Stimulated activated CD8-positive, alpha-beta memory T cell treated with anti-CD3 and anti-CD28 coated beads, Interleukin-4, amount 100 ng/mL, for 48 hours (primary cell): ENCODE measurements at regions not wholly inside any gene's neighbourhood (a gene's known extent, or its start where the extent isn't known, plus 50 kb on each side); places are given as distances from the start of the nearest gene placed in this dataset.

Experiments
- DNase-seq: peaks from one replicate; pipeline ENCODE4 v3.0.0-alpha.2; 2020

DNA sequence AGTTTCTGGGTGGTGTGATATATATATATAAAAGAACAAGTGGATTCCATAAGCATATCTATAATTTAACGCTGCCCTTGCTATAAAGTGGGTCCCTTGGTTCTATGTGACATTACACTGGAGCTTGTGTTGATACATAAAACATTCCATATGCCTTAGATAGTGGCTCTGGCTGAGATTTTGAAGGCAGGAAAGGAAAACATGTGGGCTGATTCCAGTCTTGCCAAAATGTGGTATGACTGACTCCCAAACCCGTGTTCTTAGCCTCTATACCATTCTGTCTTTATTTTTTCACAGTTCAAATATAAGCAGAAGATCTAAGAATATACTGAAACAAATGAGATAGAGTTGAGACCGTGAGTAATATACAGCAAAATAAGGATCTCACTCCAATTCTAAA lies 522.8 kb upstream of the LRRC4C start:
- no peak for DNase-seq

DNA sequence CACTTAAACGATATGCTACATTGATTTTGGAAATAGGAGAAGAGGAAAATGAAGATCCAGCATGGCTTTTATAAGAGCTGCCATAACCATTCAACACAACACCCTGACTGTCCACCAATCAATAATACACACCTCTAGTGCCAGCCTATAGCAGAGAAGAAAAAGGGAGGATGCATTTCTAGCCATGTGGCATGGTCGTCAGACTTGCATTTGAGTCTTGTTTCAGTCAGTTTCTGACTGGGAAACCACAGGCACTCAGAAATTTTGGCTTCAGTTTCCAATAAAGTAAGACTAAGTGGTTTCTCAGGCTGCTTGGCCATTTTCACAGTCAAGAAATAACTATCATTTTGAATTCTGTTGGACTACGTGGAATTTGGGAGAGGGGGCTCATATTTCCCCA lies 523.5 kb upstream of the LRRC4C start:
- DNase-seq, result no peak

DNA sequence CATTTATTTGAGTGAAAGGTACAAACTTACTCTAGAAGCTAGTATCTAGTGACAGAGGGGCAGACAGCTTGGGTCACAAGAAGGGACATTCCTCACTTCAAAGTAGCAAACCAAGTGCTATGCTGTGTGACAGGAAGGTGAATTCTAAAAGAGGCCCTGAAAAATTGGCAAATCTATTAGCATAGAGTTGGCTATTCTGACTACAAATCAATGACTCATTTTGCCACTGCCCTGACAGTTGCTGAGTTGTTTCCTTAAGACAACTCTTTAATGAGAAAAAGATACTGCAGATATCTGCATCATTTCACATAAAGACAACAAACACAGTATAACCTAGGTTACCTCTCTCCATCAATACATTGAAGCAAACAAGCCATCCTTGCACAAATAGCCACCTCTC lies 524.0 kb upstream of the LRRC4C start:
- DNase-seq, result no peak

DNA sequence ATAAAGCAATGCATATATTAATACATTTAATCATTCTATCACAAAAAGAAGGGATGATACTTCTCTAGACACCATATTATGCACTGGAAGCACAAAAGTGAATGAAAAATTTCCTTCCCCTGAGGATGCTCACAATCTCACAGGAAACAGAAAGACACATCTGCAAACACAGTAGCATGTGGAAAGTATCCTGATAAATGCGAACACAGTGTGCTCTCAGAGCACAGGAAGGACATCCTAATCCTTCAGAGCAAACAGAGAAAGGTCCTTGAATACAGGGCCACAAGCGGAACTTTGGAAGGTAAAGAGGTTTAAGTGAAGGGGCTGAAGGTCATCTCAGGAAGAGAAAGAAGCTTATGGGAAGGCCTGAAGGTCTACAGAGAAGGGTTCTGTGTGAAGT lies 524.6 kb upstream of the LRRC4C start:
- no peak for DNase-seq

DNA sequence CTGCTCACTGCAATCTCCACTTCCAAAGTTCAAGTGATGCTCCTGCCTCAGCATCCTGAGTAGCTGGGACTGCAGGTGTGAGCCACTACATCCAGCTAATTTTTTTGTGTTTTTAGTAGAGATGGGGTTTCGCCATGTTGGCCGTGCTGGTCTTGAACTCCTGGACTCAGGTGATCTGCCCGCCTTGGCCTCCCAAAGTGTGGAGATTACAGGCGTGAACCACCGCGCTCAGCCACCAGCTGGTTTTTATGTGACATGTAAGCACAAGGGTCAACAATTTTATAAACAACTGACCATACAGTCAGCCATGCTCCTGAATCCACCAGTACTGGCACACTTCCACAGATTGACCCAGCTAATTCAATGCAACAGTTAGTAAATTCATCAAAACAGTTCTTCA lies 526.3 kb upstream of the LRRC4C start:
- no peak for DNase-seq

GRCh38 chr11:41988951-41989572 lies 529.6 kb upstream of the LRRC4C start:
- no peak for DNase-seq

DNA sequence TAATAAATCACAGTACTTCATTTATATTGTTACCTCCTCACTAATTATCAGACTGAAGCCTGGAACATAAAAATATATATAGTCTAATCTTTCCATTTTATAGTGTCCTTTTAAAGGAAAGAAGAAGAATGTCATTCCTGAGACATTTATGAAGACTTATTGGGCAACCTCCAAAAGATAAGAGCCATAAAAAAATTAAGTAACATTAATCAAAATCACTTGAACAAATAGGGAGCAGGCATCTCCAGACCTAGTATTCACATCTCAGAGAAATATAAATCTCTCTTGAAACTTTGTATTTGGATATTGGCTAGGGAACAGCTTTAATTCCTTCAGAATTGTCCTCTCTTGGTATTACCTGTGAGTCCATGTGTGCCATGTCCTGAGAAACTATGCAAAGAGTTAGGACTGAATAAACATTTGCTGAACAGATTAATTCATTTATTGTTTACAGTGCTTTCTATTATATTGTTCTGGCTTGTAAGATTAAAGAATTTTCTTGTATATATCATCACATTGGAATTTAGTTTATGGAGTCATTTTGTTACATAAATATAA lies 530.5 kb upstream of the LRRC4C start:
- DNase-seq, result no peak

DNA sequence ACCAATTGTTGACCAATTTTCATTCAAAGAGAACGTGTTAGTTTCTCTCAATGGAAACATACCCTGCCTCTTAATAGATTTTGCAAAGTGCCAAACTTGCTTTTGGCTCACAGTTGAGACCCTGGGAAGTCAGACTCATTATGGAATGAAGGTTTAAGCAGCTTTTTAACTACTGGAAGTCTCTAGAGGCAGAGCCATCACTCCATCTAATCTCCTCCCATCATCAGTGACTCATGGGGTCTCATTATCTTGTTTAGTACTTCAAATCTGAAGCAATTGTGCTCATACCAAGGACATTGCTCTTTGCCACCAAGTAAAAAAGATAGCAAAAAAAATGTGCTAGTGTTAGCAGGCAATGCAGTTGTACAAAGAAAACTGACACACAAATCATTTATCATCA lies 537.1 kb upstream of the LRRC4C start:
- no peak for DNase-seq

- DNase-seq, result no peak
Measured at GRCh38 chr11:41997844-41998401, 538.5 kb upstream of the LRRC4C start.

GRCh38 chr11:41999066-41999465 lies 539.6 kb upstream of the LRRC4C start:
- DNase-seq, result no peak

DNA sequence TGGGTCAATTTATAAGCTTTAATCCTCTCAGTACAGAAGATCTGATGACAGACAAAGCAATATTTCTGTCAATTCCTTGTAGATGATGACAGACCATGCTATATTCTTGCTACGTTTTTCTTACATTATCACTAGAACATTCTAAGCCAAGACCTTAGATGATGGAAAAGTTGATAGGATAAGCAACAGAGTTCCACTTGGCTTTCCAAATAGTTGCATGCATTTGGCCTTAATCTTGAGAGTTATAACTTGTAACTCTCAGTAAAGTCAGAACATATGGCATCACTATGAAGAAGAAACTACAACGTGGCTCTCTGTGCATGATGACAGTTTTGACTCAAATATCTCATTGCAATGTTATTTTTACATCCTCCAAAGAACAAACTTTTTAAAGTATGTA lies 544.3 kb upstream of the LRRC4C start:
- no peak for DNase-seq

DNA sequence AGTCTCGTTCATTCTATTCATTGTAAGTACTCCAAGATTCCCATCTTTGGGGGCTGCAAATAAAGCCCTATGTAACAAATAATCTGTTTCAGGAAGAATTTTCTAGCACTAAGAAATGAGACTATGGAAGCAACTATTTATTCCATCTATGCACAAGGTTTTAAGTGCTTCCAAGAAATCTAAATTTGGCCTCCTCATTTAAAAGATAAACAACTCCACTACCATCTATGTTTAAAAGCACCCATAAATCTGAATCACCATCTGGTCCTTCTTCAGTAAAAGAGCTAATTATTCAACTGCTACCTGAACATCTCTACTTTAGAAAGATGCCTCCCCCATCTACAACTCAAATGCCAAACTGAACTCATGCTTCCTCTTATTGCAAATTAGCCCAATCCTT lies 547.3 kb upstream of the LRRC4C start:
- DNase-seq, result no peak

DNA sequence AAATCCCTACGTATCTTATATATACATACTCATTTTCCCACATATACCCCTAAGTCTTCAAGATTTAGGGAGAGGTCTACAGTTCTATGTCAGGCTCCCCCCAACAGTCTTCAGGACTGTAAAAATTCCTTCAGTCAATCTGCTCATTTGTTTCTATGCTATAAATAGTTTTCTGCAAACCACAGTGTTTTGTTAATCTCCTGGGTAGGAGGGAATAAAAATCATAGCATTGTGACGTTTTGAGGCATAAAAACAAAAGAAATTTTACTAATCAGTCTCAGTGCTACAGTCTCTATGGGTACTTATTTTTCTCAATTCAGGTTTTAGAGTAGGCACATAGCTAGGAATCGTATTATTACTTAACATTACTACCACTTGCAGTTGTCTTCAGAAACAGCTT lies 552.8 kb upstream of the LRRC4C start:
- DNase-seq, result no peak

GRCh38 chr11:42013656-42014201 lies 554.3 kb upstream of the LRRC4C start:
- no peak for DNase-seq

DNA sequence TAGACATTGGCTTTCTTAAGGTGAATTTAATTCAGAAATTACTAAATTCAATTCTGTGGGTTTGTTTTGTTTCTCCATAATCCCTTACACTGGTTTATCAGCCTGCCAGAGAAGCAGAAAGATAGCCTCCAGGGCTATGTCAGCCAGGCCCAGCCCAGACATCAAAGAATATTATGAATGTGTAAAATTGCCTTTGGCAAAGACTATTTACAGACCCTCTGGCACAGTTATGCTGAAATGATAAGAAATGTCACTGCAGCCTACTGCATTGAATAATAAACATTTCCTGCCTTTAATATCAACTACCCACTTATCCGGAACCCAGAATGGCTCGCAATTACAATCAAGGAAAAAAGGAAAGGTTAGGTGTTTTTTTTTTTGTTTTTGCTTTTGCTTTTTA lies 562.5 kb upstream of the LRRC4C start:
- no peak for DNase-seq

DNA sequence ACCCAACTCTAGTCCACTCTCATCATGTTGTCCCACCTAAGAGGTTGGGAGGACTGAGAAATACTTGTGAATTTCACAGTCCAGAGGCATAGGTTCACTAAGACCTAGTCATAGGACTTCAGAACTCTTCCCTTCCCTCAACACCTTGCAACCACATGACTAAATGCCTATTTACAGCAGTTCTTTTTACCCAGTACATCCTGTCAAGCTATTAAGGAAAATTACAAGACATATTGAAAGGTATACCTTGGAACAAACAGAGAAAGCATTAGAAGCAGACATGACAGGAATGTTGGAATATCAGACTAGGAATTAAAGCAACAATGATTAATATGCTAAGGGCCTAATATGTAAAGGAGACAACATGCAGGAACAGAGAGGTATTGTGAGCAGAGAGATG lies 563.8 kb upstream of the LRRC4C start:
- DNase-seq, result no peak

DNA sequence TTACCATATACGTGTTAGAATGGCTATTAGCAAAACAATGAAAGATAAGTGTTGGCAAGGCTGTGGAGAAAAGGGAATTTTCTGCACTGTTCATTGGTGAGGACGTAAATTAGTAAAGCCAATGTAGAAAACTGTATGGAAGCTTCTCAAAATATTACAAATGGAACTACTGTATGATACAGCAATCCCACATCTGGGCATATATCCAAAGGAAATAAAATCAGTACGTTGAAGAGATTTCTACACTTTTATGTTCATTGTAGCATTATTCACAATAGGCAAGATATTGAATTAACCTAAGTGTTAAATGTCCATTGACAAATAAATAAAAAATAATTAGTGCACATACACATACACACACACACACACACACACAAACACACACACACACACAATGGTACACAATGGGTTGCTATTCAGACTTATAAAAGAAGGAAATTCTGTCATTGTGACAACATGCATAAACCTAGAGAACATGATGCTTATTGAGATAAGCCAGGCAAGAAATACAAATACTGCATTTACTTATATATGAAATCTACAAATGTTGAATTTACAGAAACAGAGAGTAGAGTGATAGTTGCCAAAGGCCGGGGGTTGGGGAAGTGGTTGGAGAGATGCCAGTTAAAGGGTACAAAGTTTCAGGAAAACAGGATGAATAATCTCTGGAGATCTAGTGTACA lies 565.8 kb upstream of the LRRC4C start:
- DNase-seq, result no peak

DNA sequence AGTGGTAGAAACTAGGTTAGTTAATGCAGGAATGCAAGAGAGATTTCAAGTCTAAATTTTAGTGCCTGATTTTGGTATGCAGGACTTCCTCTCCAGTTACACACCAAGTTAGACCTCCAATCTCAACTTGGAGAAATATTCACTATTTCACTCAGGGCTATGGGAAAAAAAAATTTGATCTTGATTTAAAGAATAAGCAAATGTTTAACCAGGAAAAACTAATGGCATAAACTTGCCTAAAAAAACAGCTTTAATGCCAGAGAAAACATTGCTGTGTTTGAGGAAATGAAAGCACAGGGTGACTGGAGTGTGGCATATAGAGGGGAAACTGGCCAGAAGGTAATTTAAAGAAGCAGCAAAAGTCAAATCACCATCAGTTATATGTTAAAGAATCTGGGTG lies 575.4 kb upstream of the LRRC4C start:
- no peak for DNase-seq

DNA sequence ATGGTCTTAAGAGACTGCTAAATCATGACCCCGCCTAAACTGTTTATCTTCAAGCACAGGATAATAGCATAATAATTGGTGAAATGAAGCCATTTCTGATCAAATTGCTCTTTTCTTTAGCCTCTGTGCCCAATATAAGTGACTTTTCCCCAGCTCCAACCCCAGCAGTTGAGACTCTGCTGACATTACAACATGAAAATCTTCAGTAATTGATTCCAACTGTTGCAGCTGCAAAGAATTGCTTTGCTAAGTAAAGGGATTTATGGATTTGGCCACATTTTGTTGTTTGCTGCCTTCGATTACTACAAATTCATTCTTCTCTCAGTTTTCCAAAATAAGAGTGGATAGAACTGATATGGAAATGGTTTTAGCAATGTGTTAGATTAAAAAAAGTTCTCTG lies 576.7 kb upstream of the LRRC4C start:
- DNase-seq, result no peak

DNA sequence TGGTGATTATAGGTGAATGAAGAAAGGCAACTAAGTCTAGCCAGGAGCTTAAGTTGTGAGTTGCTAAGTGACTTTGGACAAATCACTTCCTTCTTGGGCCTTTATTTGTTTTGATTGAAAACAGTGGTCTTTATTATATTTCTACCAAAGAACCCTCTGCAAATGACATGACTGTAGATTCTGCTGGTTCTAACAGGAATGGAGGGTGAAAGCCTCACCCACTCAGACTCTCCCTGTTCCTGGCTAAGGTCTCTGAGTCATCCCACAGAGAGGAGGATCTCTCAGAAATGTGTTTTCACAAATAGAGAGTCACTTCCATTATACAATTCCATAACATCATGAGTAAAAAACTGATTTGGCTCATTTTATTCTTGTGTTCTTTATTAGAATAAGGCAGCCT lies 583.9 kb upstream of the LRRC4C start:
- DNase-seq, result no peak

- DNase-seq, result no peak
Measured at GRCh38 chr11:42047637-42048555, 588.4 kb upstream of the LRRC4C start.

DNA sequence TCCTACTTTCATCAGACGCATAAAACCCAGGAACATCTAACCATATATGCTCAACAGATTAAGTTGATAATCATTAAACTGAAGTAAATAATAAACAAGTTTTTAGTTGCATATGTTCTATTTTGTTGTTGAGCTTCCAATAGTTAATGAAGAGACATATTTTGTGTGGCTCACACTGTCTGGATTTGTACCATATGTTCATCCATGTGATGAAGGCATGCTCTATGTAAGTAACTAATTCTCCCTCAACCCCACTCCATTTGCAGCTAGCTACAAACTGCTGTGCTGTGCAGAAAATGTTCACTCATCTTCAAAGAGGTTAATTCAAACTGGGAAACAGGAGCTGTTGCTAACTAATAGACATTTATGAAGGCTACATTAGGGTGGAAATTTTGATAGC lies 589.7 kb upstream of the LRRC4C start:
- DNase-seq, result no peak

DNA sequence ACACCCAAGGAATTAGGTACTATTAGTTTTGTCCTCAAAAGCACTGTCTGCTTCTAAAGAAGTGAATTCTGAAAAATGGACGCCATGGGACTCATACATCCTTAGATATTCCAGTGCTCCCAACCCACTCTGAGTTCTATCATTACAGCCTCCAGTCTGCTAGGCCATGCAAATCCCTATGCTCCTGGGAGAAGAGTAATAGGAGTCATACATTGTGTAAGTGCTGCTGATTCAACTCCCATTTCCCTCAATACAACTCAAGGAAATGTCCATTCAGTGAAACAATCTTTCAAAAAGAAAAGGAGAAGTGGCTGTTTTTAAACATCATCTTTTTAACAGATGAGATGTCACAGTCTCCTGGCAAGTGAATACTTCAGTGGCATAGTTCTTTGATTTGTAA lies 590.2 kb upstream of the LRRC4C start:
- no peak for DNase-seq
